IPS-20b (cell line): ENCODE measurements at regions not wholly inside any gene's neighbourhood (a gene's known extent, or its start where the extent isn't known, plus 50 kb on each side); places are given as distances from the start of the nearest gene placed in this dataset.
"Not testable (repeated sequence)": the region's sequence is repeated elsewhere in the genome, so short reads cannot be mapped to it uniquely, and the experiment has no call there.

Experiments used
- H3K27ac ChIP-seq: one replicate; pipeline ENCODE4 v1.5.1; 2013; ENCODE audit warnings: low read length
- H3K27me3 ChIP-seq: 2 replicates; pipeline ENCODE4 v1.6.1; 2013; ENCODE audit warnings: mild to moderate bottlenecking, low read length, inconsistent platforms; ENCODE audit not compliant: insufficient read depth
- H3K36me3 ChIP-seq: 2 replicates; pipeline ENCODE4 v1.6.1; 2013; ENCODE audit warnings: low read depth, mild to moderate bottlenecking, inconsistent platforms, low read length, moderate library complexity; ENCODE audit not compliant: insufficient read depth
- H3K4me1 ChIP-seq: 2 replicates; pipeline ENCODE4 v1.6.1; 2013; ENCODE audit warnings: mild to moderate bottlenecking, control low read depth, inconsistent platforms, low read length, moderate library complexity; ENCODE audit not compliant: insufficient read depth
- H3K4me3 ChIP-seq: 2 replicates; pipeline ENCODE4 v1.5.1; 2013; ENCODE audit warnings: mild to moderate bottlenecking, low read length, inconsistent platforms
- H3K9ac ChIP-seq: 2 replicates; pipeline ENCODE4 v1.6.1; 2013; ENCODE audit warnings: low read depth, mild to moderate bottlenecking, inconsistent platforms, low read length, moderate library complexity
- H3K9me3 ChIP-seq: 2 replicates; pipeline ENCODE4 v1.6.1; 2013; ENCODE audit warnings: mild to moderate bottlenecking, low read depth, low read length, inconsistent platforms; ENCODE audit not compliant: insufficient read depth

DNA sequence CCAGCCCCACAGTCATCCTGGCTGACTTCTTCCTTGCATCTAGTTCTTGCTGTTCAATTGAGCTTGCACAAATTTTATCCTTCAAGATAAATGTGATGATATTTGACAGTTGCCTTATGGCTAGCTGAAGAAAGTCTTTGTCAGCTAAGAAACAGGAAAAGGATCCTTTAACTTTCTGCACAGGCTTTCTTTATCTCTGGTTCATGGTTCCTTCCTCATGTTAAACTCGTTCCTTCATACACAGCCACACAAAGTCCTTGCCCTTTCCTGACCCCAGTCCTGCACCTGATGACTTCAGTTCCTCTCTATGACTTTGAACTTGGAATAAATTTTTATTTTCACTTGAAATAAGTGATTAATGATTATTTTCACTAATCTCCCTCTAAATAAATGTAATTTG lies 132.5 kb upstream of the PRSS3 start:
- no peak overlapping the region for H3K4me3 ChIP-seq
- H3K27me3 ChIP-seq, result peaks cover 9% of the 10 kb centered on the region
- H3K27ac ChIP-seq, result no peak overlapping the region

GRCh38 chr9:33676194-33676745 lies 119.1 kb upstream of the PRSS3 start:
- not testable (repeated sequence) for H3K4me1 ChIP-seq, H3K27ac ChIP-seq, H3K27me3 ChIP-seq, H3K36me3 ChIP-seq, H3K9me3 ChIP-seq
- H3K9ac ChIP-seq, result peak overlapping the region; percentile 76; the same call in 1 of the 2 replicates
- peak overlapping the region; percentile 80 for H3K4me3 ChIP-seq

More for the DNA sequence above, 132.5 kb upstream of the PRSS3 start:
- no peak overlapping the region for H3K9ac ChIP-seq
- H3K36me3 ChIP-seq, result no peaks in the 10 kb centered on the region
- H3K9me3 ChIP-seq, result no peaks in the 10 kb centered on the region
- H3K4me1 ChIP-seq, result no peaks in the 10 kb centered on the region

DNA sequence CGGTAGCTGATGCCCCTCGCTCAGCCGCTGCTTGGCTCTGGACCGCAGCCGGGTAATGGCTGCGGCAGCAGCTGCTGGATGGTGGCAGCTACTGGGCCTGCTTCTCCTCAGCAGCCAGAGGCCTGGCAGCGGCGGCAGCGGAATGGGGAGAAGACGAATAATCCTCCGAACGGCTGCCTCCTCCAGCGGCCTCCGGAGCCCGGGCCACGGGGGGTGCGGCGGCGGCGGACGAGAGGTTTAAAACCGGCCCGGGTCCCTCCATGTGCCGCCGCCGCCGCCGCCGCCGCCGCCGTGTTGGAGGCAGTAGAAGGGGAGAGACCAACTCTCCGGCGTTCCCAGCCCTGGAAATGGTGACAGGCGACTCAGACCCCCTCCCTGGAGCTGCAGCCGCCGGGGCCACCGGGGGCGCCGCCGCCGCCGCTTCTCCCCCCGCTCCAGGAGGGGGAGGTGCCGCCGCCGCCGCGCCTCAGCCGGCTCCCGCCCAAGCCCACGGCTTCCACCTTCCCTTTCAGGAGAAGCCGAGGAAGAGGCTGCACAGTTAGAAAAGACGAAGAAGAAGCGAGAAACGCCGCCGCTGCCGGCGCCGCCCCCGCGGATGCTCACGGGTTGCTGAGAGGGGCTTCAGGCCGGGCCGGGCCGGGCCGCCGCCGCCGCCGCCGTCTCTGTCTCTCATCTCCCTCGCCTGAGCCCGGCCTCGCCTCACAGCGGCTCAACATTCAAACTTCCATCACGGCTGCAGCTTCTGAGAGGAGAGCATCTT lies 118.4 kb upstream of the PRSS3 start:
- H3K9ac ChIP-seq, result peak overlapping the region; percentile 76; the same call in 1 of the 2 replicates
- H3K9me3 ChIP-seq, result no peaks in the 10 kb centered on the region
- H3K4me1 ChIP-seq, result peaks cover 8% of the 10 kb centered on the region; the same call in 1 of the 2 replicates
- H3K36me3 ChIP-seq, result no peaks in the 10 kb centered on the region
- H3K4me3 ChIP-seq, result peak overlapping the region; percentile 80
- H3K27ac ChIP-seq, result no peak overlapping the region
- H3K27me3 ChIP-seq, result no peaks in the 10 kb centered on the region

DNA sequence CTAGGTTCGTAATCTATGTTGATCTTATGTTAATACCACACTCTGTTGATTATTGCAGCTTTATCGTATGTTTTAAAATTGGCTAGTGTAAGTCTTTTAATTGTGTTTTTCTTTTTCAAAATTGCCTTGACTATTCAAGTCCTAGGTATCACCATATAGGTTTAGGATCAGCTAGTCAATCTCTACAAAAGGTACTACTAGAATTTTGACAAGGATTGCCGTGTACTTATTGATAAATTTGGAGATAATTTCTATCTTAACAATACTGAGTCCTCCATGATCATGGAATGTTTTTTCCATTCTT lies 117.9 kb upstream of the PRSS3 start:
- H3K36me3 ChIP-seq, result no peaks in the 10 kb centered on the region
- no peaks in the 10 kb centered on the region for H3K27me3 ChIP-seq
- H3K9me3 ChIP-seq, result no peaks in the 10 kb centered on the region
- H3K27ac ChIP-seq, result no peak overlapping the region
- H3K4me3 ChIP-seq, result peak overlapping the region; percentile 73
- H3K9ac ChIP-seq, result peak overlapping the region; percentile 70; the same call in 1 of the 2 replicates
- peaks cover 8% of the 10 kb centered on the region; the same call in 1 of the 2 replicates for H3K4me1 ChIP-seq

- H3K9me3 ChIP-seq, result no peaks in the 10 kb centered on the region
- H3K36me3 ChIP-seq, result no peaks in the 10 kb centered on the region
- H3K27me3 ChIP-seq, result no peaks in the 10 kb centered on the region
- H3K4me3 ChIP-seq, result peak overlapping the region; percentile 73
- H3K4me1 ChIP-seq, result peaks cover 8% of the 10 kb centered on the region; the same call in 1 of the 2 replicates
- H3K27ac ChIP-seq, result no peak overlapping the region
- H3K9ac ChIP-seq, result no peak overlapping the region
These were observed 117.4 kb upstream of the PRSS3 start for GRCh38 chr9:33677961-33678360.

DNA sequence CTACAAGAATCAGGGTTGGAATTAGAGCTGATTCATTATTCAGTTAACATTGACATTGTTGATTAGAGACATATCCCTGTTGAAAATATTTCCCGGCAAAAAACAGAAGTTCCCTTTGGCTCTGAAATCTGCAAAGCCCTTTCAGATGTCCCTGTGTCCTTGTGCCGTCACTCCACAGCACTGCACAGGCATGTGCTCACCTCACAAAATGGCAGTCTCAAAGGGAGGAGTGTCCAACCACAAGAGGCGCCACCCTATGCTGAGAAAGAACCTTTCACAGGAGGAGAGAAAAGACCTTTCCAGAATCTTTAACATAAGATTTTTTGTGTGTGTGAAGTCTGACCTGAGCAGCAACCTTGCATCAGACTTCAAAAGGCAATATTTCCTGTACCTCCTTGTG lies 112.8 kb upstream of the PRSS3 start:
- no peaks in the 10 kb centered on the region for H3K36me3 ChIP-seq

DNA sequence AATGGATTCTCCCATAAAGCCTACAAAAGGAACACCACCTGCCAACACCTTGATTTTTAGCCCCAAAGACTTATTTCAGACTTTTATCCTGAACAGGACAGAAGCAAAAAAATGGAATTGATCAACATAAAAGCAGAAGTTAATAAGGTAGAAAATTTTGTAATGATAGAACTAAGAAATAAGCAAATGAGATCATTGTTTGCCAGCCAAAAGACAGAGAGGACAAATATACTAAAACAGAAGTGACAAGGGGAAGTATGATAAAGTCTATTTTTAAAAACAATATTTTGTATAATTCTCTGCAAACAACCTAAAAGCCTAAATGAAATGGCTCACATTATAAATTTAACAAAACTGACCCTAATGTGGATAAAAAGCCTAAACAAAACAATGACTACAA lies 110.5 kb upstream of the PRSS3 start:
- H3K4me1 ChIP-seq, result no peaks in the 10 kb centered on the region
- no peaks in the 10 kb centered on the region for H3K36me3 ChIP-seq
- H3K9ac ChIP-seq, result no peak overlapping the region
- no peaks in the 10 kb centered on the region for H3K27me3 ChIP-seq
- no peak overlapping the region for H3K4me3 ChIP-seq
- H3K27ac ChIP-seq, result no peak overlapping the region
- no peaks in the 10 kb centered on the region for H3K9me3 ChIP-seq

More for the DNA sequence above, 112.8 kb upstream of the PRSS3 start:
- Histone ChIP-seq H3K4me1 (no peaks in the 10 kb centered on the region), H3K27ac (no peak overlapping the region), H3K9me3 (no peaks in the 10 kb centered on the region), H3K27me3 (no peaks in the 10 kb centered on the region), H3K4me3 (no peak overlapping the region), H3K9ac (no peak overlapping the region)

DNA sequence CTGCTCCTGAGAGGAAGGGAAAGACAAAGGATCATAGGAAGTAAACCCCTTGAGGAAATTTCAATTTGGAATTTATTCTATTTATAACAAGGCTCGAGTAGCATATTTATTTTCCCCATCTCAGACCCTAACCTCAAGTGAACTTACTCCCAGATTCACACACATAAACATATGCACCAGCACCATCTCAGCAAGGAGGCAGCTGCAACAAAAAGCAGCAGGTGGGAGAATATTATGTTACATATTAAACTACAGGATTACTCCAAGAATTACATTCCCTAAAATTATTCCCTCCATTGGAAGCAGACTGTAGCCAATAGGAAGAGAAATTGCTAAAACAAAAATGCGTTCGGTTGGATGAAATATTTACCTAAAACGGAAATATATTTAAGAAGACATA lies 108.4 kb upstream of the PRSS3 start:
- Histone ChIP-seq H3K4me1 (no peaks in the 10 kb centered on the region), H3K36me3 (no peaks in the 10 kb centered on the region), H3K27ac (no peak overlapping the region), H3K9me3 (no peaks in the 10 kb centered on the region), H3K9ac (no peak overlapping the region), H3K27me3 (no peaks in the 10 kb centered on the region), H3K4me3 (no peak overlapping the region)

- Histone ChIP-seq H3K9ac (no peak overlapping the region), H3K36me3 (no peaks in the 10 kb centered on the region), H3K4me3 (no peak overlapping the region), H3K27me3 (no peaks in the 10 kb centered on the region), H3K4me1 (no peaks in the 10 kb centered on the region), H3K27ac (no peak overlapping the region), H3K9me3 (no peaks in the 10 kb centered on the region)
These were observed 107.6 kb upstream of the PRSS3 start for GRCh38 chr9:33687779-33688178.

DNA sequence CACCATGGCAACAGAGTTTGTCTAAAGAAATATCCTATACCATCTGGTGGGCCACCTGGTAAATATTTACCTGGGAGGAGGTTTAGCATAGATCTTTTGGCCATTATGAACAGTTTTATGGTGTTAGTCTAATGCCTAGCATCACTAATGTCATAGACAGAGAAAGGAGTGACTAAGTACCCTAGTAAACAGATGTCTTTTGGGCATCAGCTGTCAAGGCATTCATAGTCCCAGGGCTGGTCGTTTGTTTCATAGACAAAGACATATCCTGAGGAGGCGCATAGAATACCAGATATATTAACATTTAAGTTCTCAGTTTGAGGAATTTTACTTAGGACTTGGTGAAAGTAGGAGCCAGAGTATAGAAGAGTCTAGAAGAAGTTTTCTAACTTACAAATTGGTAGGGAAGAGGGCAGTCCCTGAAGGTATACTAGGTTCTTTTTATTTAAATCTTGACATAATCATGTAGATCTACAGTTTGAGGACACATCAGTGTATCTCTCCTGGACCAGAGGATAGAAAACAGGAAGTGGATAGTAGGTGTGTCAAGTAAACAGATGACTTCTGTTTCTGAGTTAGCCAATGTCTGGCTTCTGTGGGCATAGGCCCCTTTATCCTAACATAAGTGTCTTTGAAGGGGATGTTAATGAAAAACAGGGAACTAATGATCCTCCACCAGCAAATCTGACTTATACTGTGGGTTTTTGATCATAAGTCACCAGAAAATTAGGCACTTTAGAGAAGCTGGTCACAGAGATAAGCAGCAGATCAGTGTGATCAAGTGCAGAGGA lies 105.0 kb upstream of the PRSS3 start:
- no peaks in the 10 kb centered on the region for H3K9me3 ChIP-seq
- H3K27ac ChIP-seq, result no peak overlapping the region
- H3K4me1 ChIP-seq, result no peaks in the 10 kb centered on the region
- H3K36me3 ChIP-seq, result no peaks in the 10 kb centered on the region
- no peak overlapping the region for H3K9ac ChIP-seq
- no peak overlapping the region for H3K4me3 ChIP-seq
- no peaks in the 10 kb centered on the region for H3K27me3 ChIP-seq

DNA sequence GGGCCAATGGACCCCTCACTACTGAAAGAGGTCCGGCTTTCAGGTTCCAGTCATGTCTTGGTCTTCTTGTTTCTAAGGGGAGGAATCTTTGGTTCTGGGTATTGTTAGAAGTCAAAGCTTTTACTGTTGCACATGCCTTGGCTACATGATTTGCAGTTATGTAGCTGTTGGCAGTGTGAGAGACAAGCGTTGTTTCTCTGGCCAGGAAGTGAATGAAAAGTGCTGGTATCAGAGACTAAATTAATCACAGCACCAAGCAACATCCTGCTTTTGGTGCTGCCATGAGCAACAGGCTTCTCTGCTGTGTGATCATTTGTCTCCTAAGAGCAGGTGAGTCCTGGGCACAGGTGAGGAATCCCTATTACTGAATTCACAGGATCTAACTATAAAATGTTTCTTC lies 100.1 kb upstream of the PRSS3 start:
- H3K27me3 ChIP-seq, result no peaks in the 10 kb centered on the region
- H3K27ac ChIP-seq, result no peak overlapping the region
- H3K9me3 ChIP-seq, result no peaks in the 10 kb centered on the region
- H3K9ac ChIP-seq, result no peak overlapping the region
- no peaks in the 10 kb centered on the region; the same call in 1 of the 2 replicates for H3K4me1 ChIP-seq
- no peaks in the 10 kb centered on the region for H3K36me3 ChIP-seq
- no peak overlapping the region for H3K4me3 ChIP-seq

DNA sequence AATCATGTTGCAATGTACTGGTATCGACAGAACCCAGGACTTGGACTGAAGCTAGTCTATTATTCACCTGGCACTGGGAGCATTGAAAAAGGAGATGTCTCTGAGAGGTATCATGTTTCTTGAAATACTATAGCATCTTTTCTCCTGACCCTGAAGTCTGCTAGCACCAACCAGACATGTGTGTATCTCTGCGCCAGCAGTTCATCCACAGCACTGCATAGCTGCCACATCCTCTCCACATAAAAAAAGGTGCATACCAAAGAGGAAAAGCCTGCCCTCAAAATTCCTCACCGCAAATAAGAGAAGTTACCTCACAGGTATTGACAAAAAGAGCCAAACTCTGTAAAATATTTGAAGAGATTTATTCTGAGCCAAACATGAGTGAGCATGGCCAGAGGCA lies 99.5 kb upstream of the PRSS3 start:
- no peaks in the 10 kb centered on the region; the same call in 1 of the 2 replicates for H3K4me1 ChIP-seq
- no peaks in the 10 kb centered on the region for H3K27me3 ChIP-seq
- H3K36me3 ChIP-seq, result no peaks in the 10 kb centered on the region
- no peak overlapping the region for H3K4me3 ChIP-seq
- no peak overlapping the region for H3K9ac ChIP-seq
- H3K27ac ChIP-seq, result no peak overlapping the region
- H3K9me3 ChIP-seq, result no peaks in the 10 kb centered on the region
